PFSK-1 (cell line): ENCODE measurements at regions not wholly inside any gene's neighbourhood (a gene's known extent, or its start where the extent isn't known, plus 50 kb on each side); places are given as distances from the start of the nearest gene placed in this dataset.

Source experiments
- FOXP2 ChIP-seq: optimal IDR thresholded peaks from 2 replicates; pipeline ENCODE3; 2011; ENCODE audit warnings: borderline replicate concordance, control low read depth, inconsistent platforms; ENCODE audit not compliant: insufficient read depth; ENCODE audit errors: extremely low read length, extremely low read depth
- POLR2AphosphoS5 ChIP-seq: IDR thresholded peaks from 2 replicates; pipeline ENCODE4 v1.6.1; 2012; ENCODE audit warnings: low read depth, mild to moderate bottlenecking, control low read depth, low read length, moderate library complexity
- REST ChIP-seq, 2 experiments: IDR thresholded peaks; 2 replicates each; pipeline versions ENCODE4 v1.6.1 to v1.8.0; 2011 to 2012; ENCODE audit warnings: low read depth in 2 of 2, low read length in 2 of 2, control low read depth in 1 of 2, inconsistent platforms in 1 of 2, mild to moderate bottlenecking in 1 of 2, moderate library complexity in 1 of 2; ENCODE audit not compliant: insufficient read depth in 1 of 2
- SIN3A ChIP-seq: IDR thresholded peaks from 2 replicates; pipeline ENCODE4 v1.6.1; 2012; ENCODE audit warnings: mild to moderate bottlenecking, low read length, moderate library complexity, borderline replicate concordance; ENCODE audit not compliant: insufficient read depth
- TAF1 ChIP-seq: IDR thresholded peaks from 2 replicates; pipeline ENCODE4 v1.6.1; 2012; ENCODE audit warnings: low read length, control low read depth, borderline replicate concordance; ENCODE audit not compliant: insufficient read depth

GRCh38 chr13:34108410-34108809 is 290.5 kb downstream of the RFC3 start:
- TF ChIP-seq TAF1 (no peak), POLR2AphosphoS5 (no peak), FOXP2 (no peak), REST (IDR thresholded peaks at IDR 0.05; ENCODE audit: insufficient read depth in 1 of 2, low read depth in 2 of 2, low read length in 2 of 2) (no peak), SIN3A (no peak)

- no peak for TF ChIP-seq TAF1
- TF ChIP-seq REST (IDR thresholded peaks at IDR 0.05; ENCODE audit: insufficient read depth in 1 of 2, low read depth in 2 of 2, low read length in 2 of 2) = no peak
- no peak for TF ChIP-seq FOXP2
- no peak for TF ChIP-seq SIN3A
- no peak for TF ChIP-seq POLR2AphosphoS5
These were observed 296.6 kb downstream of the RFC3 start for GRCh38 chr13:34114581-34114980.

GRCh38 chr13:34116651-34117050 is 298.7 kb downstream of the RFC3 start:
- TF ChIP-seq TAF1 (no peak), SIN3A (no peak), POLR2AphosphoS5 (no peak), FOXP2 (no peak), REST (IDR thresholded peaks at IDR 0.05; ENCODE audit: insufficient read depth in 1 of 2, low read depth in 2 of 2, low read length in 2 of 2) (no peak)

GRCh38 chr13:34124666-34125306 is 306.8 kb downstream of the RFC3 start:
- TF ChIP-seq FOXP2 (no peak), REST (IDR thresholded peaks at IDR 0.05; ENCODE audit: insufficient read depth in 1 of 2, low read depth in 2 of 2, low read length in 2 of 2) (no peak), POLR2AphosphoS5 (no peak), TAF1 (no peak), SIN3A (no peak)

- TF ChIP-seq FOXP2 (no peak), SIN3A (no peak), REST (IDR thresholded peaks at IDR 0.05; ENCODE audit: insufficient read depth in 1 of 2, low read depth in 2 of 2, low read length in 2 of 2) (no peak), TAF1 (no peak), POLR2AphosphoS5 (no peak)
These were observed 309.6 kb downstream of the RFC3 start for GRCh38 chr13:34127523-34127922.
